AG04450 (cell line): ENCODE measurements at regions not wholly inside any gene's neighbourhood (a gene's known extent, or its start where the extent isn't known, plus 50 kb on each side); places are given as distances from the start of the nearest gene placed in this dataset.

Source experiments
- CTCF ChIA-PET: fragments of 300-600, 350-600 bp; formaldehyde crosslinking; extraction: SDS; loops from one replicate; lab custom pipeline; 2022; ENCODE audit warnings: antibody characterized with exemption, inconsistent platforms; lab: Charles Lee
- POLR2A ChIA-PET: fragments of 350-600 bp; formaldehyde crosslinking; extraction: SDS; loops from one replicate; lab custom pipeline; 2021; ENCODE audit warnings: antibody characterized with exemption, inconsistent platforms; lab: Yijun Ruan, JAX
- DNase-seq: peaks from one replicate; pipeline ENCODE4 v3.0.0-alpha.2; 2011; ENCODE audit warnings: low read depth, low spot score
- H3K27ac ChIP-seq: one replicate; pipeline ENCODE4 v1.5.1; 2012; ENCODE audit warnings: low read depth, low read length, control low read depth
- H3K27me3 ChIP-seq: one replicate; pipeline ENCODE4 v1.6.0; 2012; ENCODE audit warnings: low read length; ENCODE audit not compliant: control insufficient read depth, insufficient read depth
- H3K4me3 ChIP-seq: 2 replicates; pipeline ENCODE4 v1.5.1; 2011; ENCODE audit warnings: mild to moderate bottlenecking, low read depth, low read length, control low read depth
- H3K9me3 ChIP-seq: 2 replicates; pipeline ENCODE4 v1.5.1; 2012; ENCODE audit warnings: low read length; ENCODE audit not compliant: control insufficient read depth, insufficient read depth
- CTCF ChIP-seq: IDR thresholded peaks from 2 replicates; pipeline ENCODE4 v1.5.1; 2011; ENCODE audit warnings: low read depth, low read length, control low read depth, inconsistent platforms

- H3K9me3 ChIP-seq: peaks cover 7% of the 10 kb centered on the region
- H3K4me3 ChIP-seq: no peak overlapping the region
- POLR2A ChIA-PET: no interaction called here
- H3K27me3 ChIP-seq: no peaks in the 10 kb centered on the region
- CTCF ChIA-PET: interaction anchor here (0.6 kb wide), 1 partner anchor 44 kb away, joined by 4 read pairs; no protein-coding TSS in a partner anchor
- no peak overlapping the region for H3K27ac ChIP-seq
- no peak for DNase-seq
- no peak for TF ChIP-seq CTCF
Measured at GRCh38 chr16:59686405-59686804, 952.3 kb upstream of the GOT2 start.

GRCh38 chr16:59684911-59685310 is 950.8 kb upstream of the GOT2 start:
- no peak for TF ChIP-seq CTCF
- ChIA-PET POLR2A (no interaction called here), CTCF (no interaction called here)
- Histone ChIP-seq H3K27ac (no peak overlapping the region), H3K4me3 (no peak overlapping the region), H3K9me3 (peaks cover 7% of the 10 kb centered on the region), H3K27me3 (no peaks in the 10 kb centered on the region)
- DNase-seq: no peak

DNA sequence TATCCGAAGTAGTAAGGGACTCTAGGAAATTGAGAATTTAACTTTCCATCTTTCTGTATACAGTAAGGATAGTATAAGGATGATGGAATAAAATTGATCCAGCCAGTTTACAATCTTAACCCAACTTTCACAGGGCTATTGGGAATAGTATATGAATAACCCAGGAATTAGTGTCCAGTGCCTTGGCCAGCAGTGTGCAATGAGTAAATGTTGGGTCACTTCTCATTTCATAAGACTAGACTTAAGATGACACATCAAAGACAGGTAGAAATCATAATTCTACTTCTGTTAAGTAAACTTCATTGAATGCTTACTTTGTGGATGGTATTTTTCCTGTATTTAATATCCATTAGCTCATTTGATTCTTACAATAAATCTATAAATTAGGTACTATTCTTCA is 949.6 kb upstream of the GOT2 start:
- POLR2A ChIA-PET: no interaction called here
- Histone ChIP-seq H3K27me3 (no peaks in the 10 kb centered on the region), H3K27ac (no peak overlapping the region), H3K9me3 (peaks cover 7% of the 10 kb centered on the region), H3K4me3 (no peak overlapping the region)
- no peak for TF ChIP-seq CTCF
- CTCF ChIA-PET: no interaction called here
- DNase-seq: no peak

- Histone ChIP-seq H3K4me3 (no peak overlapping the region), H3K27ac (no peak overlapping the region), H3K9me3 (no peaks in the 10 kb centered on the region), H3K27me3 (no peaks in the 10 kb centered on the region)
- ChIA-PET POLR2A (no interaction called here), CTCF (no interaction called here)
- no peak for DNase-seq
- TF ChIP-seq CTCF: no peak
Measured at GRCh38 chr16:59665618-59666220, 931.6 kb upstream of the GOT2 start.

DNA sequence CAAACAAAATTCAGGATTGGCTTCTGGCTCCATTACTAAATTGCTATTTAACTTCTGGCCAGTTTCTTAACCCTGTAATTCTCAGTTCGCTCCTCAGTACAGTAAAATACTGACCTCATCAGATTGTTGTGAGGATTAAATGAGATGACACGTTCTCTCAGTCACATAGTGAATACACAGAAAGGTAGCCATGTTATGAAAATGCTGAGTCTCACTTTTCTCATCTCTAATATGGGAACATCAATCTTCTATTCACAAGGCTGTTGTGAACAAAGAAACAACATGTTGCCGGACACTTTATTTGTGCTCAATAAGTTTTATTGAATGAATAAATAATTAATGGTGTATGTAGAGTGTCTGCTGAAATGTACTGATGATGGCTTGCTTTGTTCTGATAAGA is 924.5 kb upstream of the GOT2 start:
- Histone ChIP-seq H3K9me3 (no peaks in the 10 kb centered on the region), H3K27ac (no peak overlapping the region), H3K27me3 (no peaks in the 10 kb centered on the region), H3K4me3 (no peak overlapping the region)
- CTCF ChIA-PET: no interaction called here
- DNase-seq: no peak
- POLR2A ChIA-PET: no interaction called here
- no peak for TF ChIP-seq CTCF
